ENCODE measurements at regions not wholly inside any gene's neighbourhood (a gene's known extent, or its start where the extent isn't known, plus 50 kb on each side); places are given as distances from the start of the nearest gene placed in this dataset.
"Not testable (repeated sequence)": the region's sequence is repeated elsewhere in the genome, so short reads cannot be mapped to it uniquely, and the experiment has no call there.

DNA sequence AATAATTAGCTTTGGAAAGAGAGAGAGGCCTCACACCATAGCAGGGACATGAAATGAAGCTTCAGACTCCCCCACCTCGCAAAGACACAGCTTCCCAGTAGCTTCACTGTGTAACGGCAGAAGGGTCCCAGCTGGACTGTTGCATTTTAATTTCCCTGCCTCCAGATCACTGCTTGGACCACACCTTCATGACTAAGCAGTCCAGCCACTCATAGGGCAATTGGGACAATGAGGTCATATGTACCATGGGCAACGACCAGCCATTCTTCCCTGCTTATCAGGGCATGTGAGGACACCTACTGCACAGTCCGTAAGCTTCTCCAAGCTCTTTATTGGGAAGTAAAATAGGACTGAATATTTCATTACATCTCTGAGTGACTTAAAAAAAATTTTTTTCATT, 183.0 kb downstream of the MREG start:
- no peak for DNase-seq

DNA sequence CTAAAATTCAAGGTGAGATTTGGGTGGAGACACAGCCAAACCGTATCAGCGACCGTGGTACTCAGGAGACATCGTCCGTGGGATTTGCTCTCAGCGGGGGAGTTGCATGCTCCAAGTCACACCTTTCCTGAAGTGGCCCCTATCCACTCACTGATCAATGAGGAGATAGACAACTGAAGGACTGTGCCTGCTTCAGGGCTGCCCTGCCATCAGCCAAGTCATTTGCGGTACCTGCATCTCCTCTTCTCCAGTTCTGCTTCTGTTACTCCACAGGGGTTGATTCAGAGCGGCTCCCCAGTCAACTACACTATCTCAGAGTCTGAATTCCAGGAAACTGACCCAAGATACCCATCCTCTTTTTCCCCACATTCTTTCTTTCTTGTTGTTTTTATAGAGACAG, 184.1 kb downstream of the MREG start:
- DNase-seq: no peak

DNA sequence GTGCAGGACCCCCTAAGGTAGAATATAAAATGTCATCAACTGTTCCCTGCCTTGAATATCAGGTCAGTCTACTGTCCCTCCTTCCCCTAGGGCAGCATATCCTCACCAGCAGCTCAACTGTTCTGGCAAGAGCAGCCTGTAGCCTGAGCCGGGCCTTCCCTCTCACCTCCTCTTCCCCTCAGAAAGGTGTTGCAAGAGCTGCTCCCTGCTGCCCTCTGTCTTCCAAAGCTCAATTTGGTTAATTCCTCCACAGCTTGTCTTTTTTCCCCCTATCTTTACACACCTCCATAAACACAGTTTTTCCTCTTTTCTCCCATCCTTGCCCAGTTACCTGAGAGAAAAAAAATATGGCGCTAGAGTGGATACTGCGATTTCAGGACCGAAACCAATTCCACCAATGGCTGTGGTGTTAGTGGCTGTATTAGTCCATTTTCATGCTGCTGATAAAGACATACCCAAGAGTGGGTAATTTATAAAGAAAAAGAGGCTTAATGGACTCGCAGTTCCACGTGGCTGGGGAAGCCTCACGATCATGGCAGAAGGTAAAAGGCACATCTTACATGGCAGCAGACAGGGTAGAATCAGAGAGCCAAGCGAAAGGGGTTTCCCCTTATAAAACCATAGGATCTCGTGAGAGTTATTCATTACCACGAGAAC, 184.7 kb downstream of the MREG start:
- peak in 1 of 2 experiments; percentile 2 for DNase-seq

DNA sequence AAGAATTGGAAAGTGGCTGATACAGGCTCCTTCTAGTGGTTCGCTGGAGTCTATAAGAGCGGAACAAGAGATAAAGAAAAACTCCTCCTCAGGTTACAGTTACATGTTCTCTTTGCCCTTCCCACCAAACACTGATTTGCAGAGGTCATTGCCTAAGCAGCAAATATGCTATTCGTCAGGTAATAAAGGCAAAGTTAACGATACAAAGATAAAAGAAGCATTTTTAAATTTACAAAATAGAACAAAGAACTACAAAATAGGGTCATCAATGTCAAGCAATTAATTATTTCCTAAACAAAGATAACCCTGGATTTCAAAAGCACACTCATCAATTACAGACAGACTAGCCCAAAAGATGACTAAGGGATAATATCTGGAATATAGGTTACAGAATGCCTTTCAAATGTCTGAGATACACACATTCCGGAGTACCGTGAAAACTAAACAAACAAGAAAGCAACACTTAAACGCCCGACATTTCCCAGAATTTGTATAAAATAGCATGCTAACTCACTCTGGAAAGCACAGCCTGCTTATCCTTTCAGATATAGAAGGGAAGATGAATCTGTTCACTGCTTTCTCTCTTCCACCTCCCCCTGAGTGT, 186.4 kb downstream of the MREG start:
- DNase-seq: no peak

DNA sequence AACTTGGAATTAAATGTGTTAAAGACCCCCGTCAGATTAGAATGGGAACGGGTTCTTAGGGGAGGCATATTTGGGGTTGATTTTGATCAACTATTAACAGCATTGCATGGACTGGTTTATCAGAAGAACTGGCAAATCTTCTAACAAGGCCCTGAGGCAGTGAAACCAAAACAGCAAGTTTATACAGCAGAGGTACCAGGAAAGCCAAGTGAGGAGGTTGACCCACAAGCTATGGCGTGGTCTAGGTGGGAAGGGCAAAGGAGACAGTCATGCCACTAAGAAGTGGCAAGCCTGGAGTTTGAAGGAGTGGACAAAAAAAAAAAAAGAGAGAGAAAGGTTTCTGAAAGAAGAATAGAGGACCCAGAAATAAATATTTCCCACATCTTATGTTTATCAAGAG, 187.0 kb downstream of the MREG start:
- DNase-seq: no peak

DNA sequence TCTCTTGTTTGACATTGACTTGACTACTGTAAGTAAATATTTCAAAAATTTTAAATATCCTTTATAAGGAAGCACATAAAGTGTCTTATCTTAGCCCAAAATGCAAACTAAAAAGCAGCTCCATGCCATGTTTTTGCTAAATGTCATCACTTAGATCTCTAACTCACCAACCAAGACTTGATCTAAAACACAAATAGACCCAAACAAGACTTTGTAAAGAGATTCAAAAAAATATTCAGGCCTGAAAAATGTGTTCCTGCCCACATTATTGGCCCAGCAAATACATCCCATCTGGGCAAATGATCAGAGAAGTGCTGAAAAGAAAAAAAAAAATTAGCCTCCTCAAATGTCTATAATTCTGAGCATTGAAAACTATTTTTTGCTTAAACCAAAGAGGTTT, 187.6 kb downstream of the MREG start:
- DNase-seq: no peak

DNA sequence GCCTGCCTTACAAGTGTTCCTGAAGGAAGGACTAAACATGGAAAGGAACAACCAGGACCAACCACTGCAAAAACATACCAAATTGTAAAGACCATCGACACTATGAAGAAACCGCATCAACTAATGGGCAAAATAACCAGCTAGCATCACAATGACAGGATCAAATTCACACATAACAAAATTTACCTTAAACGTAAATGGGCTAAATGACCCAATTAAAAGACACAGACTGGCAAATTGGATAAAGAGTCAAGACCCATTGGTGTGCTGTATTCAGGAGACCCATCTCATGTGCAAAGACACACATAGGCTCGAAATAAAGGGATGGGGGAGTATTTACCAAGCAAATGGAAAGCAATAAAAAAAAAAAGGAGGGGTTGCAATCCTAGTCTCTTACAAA, 192.1 kb downstream of the MREG start:
- DNase-seq: not testable (repeated sequence)

DNA sequence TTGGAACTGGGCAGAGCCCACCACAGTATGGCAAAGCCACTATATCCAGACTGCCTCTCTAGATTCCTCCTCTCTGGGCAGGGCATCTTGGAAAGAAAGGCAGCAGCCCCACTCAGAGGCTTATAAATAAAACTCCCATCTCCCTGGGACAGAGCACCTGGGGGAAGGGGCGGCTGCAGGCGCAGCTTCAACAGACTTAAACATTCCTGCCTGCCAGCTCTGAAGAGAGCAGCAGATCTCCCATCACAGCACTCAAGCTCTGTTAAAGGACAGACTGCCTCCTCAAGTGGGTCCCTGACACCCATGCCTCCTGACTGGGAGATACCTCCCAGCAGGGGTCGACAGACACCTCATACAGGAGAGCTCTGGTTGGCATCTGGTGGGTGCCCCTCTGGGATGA, 193.6 kb downstream of the MREG start:
- DNase-seq: not testable (repeated sequence)

DNA sequence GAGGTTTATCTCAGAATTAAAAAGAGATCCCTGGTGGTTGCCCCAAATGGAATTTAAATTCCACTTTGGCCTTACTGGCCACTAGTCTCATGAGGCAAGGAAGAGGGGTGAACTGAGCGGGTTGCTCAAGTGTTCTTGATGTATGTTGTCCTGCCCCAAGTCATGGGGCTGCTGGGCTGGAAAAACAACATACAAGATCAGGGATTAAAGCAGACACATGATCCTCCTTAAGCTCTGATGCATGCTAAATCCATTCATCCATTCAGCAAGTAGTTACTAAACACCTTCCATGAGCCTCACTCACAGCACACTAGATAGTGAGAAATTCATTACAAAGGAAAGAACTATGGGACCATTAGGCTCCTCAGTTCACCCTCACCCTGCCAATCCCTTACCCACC, 196.3 kb downstream of the MREG start:
- DNase-seq: no peak

DNA sequence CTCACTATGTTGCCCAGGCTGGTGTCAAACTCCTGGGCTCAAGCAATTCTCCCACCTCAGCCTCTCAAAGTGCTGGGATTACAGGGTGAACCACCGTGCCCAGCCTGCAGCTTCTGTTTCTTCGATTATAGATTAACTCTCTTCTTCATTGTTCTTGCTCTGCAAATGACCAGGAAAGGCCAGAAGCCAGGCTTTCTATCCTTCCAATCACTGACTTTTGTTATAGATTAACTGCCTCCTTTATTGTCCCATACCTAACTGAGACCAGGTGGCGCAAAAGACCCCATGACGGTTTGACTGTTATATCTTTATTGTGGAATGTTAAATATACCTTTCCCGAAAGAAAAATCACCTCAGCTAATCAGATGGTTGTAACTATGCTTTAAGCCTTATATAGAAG, 196.9 kb downstream of the MREG start:
- DNase-seq: no peak

DNA sequence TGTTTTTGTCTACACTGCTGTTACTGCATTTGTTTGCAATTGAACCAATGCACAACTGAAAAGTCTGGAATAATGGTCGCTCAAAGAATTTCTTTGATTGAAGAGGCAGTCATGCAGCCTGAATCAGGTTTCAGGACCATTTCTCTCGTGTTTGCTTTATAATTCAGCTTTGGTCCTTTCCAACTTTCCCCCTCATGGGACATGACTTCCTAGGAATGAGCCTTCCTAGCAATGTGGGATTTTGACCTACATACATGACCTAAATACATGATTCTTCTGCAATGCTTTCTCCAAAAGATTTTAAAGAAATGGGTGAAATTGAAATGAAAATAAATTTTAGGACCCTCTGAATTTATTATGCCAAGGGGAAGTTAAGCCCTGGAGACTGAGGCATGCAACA, 197.4 kb downstream of the MREG start:
- no peak for DNase-seq

DNA sequence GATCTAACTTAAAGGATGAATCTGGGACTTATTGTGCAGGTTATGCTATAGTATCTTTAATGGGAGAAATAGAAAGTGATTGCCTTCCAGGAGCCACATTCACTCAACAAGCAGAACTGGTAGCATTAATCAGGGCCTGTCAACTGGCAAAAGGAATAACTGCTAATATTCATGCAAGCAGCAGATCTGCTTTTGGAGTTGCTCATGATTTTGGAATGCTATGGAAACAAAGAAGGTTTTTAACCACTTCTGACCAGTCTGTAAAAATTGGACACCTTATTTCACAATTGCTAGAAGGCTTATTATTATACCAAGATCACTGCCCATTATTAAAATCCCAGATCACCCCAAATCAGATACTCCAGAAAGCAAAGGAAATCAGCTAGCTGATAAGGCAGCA, 200.4 kb downstream of the MREG start:
- DNase-seq: no peak

DNA sequence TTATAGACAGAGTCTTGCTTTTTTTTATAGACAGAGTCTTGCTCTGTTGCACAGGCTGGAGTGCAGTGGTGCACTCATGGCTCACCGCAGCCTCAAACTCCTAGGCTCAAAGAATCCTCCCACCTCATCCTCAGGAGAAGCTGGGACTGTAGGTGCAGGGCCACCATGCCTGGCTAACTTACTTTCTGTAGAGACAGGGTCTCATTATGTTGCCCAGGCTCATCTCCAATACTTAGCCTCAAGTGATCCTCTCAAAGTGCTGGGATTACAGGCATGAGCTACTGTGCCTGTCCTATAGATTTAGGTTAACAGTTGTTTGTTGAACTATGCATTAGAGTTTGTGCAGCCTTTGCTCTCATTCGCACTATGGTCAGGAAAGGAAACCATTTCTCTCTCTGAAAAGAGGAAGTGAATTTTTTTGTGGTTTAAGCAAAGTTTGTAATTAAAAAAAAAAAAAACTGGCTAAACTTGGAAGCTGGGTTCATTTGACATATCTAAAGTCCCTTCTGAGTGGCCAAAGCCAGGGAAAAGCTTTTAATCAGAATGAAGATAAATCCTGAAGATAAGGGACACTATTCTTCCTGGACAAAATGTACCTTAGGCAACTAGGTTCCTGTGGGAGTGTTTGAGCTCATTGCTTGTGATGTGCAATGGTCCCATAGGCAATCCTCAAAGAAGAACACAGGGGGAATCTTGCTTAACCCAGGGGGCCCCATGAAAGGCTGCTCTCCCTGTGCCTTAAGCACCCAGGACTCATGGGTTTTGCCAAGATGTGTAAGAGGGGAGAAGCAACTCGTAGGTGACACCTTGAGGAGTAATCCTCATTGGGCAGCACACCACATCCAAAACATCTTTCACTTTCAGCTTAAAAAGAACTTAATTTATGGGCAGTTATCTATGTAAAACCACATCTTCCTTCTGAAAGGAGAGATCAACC, 201.7 kb downstream of the MREG start:
- no peak for DNase-seq

DNA sequence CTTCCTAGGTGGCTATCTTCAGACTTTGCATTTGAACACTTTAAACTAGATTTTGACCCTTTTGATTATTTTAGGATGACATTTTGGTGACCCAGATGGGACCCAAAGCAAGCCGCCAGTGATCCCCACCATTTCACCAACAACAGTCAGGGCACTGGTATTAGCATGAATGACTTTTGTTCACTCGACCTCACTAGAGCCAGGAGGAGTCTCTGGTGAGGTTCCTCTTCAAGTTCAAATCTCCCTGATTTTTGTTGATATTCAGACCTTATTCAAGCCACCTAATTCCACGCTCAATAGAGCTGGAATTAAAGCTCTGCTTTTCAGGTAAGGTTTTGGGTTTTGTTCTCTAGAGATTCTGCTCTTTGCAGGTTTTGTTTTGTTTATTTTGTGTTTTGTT, 202.3 kb downstream of the MREG start:
- DNase-seq: no peak

DNA sequence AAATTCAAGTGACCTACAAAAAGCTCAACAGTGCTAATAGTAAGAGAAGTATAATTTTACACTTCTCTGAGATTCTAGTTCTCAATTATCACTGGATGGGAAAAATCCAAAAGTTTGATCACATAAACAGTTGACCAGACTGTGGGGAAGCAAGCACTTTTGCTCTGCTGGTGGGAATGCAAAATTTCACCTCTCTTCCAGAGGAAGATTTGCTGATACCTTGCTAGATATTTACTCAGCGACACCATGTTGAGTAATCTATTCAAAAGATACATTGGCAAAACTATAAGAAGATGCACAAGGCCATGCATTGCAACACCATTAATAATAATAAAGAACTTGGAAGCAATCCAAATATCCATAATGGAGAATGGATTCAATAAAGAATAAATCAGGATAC, 204.4 kb downstream of the MREG start:
- no peak for DNase-seq

DNA sequence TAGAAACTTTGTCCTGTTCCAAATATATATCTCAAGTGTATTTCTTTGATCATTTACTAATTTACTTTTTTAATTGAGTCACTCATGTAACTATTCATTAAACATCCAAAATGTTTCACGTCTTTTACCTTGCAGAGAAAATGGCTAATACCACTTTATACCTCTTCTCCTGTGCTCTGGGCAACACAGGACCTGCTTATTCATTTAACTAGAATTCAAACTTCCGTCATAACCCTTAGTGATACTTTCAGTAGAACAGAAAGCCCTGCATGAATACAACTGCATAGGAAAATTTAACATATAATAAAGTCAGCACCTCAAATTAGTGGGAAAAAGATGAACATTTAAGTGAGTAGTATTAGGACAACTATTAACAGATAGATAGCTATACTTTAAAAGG, 205.2 kb downstream of the MREG start:
- no peak for DNase-seq

DNA sequence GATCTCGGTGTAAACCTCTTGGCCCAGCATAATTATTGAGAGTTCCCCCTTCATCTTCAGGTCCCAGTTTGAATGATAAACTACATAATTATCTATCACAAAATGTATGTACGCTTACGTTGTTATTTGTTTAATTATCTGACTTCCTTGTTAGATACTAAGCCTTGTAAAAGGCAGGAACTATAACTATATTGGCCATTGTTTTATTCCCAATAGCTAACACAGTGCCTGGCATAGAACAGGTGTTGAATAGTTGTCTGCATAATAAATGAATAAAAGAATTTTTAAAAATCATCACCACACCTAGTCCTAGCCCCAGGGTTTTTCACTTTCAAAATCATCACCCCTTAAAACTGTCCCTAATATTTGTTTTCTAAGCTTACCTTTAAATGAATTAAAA, 207.9 kb downstream of the MREG start:
- DNase-seq: no peak

DNA sequence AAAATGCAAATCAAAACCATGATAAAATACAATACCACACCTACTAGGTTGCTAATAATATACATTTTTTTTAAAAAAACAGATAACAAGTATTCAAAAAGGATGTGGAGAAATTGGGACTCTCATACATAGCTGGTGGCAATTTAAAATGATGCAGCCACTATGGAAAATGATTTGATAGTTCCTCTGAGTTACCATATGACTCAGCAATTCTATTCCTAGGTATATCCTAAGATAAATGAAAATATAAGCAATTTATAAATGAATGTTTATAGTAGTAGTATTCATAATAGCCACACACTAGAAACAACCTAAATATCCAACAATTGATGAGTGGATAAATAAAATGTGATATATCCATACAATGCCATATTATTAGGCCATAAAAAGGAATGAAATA, 210.2 kb downstream of the MREG start:
- DNase-seq: no peak

DNA sequence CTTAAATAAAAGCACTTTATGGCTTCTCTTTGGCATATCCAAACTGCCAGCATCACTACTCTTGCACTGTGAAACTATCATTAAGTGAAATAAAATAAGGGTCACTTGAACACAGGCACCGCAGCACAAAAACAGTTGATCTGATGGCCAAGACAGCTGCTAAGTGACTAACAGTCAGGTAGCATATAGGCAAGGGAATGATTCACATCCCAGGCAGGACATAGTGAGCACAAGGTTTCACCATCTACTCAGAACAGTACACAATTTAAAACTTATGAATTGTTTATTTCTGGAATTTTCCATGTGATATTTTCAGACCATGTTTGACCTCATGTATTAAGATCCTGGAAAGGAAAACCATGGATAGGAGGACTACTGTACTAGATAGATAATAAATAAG, 214.2 kb downstream of the MREG start:
- DNase-seq: no peak

DNA sequence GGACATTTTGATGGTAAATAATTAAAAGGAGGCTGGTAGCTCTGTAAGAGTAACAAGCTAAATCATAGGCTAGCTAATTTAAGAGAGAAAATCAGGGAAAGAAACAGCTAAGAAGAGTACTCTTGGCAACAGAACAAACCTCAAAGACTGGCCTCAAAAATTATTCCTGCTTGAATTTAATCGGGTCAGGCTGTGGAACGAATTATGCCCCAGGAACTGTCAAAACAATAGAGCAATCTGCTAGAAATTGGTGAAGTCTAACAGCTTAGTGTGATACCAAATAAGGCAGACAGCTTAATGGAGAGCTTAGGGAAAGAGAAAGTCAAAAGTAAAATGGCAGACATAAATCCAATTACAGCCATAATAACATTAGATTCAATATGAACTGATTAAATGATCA, 215.7 kb downstream of the MREG start:
- no peak for DNase-seq

DNA sequence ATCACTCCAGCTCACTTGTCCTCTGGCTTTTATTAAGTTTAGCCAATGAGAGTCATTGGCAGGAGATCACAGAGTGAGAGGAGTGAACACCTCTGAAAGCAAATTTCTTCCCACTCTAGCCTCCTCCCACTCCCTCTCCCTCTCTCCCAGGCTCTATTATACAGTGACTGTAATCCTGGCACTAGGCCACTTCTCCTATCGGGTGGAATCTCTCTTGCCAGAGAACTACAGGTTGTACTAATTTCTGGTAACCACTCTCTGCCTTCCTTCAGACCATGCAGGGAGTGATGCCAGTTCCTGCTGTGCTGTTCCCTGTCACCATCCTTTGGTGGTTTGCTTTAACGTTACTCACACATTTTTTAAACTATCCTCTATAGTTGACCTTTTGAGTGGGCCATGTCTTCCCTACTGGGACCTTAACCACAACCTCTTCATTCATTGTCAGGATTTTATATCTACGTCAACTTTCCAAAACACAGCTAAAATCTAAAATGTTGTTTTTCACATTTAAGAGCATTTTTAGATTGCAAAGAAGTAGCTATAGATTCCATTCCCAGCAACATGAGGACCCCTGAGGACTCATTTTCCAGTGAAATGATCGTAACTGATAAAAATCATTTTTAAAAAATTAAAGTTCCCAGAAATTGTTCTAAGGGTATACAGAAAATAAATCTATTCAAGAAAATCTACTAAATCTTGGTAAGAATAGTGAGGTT, 217.1 kb downstream of the MREG start:
- DNase-seq: no peak

DNA sequence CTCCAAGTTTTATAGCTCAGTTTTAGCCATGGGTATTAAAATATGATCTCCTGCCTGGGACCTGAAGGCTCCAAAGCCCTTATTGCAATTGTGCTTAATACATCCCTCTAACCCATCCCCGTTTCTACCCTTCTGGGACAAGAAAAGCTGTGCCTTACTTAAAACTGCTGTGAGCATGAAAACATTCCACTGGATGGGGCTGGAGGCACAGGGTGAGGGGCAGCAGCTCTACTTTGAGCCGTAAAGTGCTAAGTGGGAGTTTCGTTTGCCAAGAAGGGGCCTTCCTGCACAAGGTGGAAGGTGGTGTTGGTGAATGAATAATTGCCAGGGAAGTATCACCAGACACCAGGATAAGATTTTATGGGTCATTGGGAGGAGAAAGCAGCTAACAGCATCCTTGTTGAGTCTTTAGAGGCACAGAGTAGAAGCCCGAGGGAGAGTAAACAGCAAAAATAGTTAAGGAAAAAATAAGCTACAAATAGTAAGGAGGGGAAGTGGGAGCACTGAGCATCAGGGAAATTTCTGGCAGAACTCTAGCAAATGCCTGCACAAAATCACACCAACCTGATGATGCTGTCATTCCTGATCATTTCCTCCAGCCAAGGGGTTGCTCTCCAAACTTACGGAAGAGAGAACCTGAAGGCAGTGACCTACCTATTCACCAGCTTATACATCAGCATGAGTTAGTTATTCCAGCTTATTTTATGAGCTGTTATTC, 218.4 kb downstream of the MREG start:
- DNase-seq: no peak

Measured in activated CD4-positive, alpha-beta T cell treated with anti-CD3 and anti-CD28 coated beads, Interleukin-2, amount 50 U/mL, for 4 hours (primary cell).